OCI-LY1 (cell line): ENCODE measurements at regions not wholly inside any gene's neighbourhood (a gene's known extent, or its start where the extent isn't known, plus 50 kb on each side); places are given as distances from the start of the nearest gene placed in this dataset.

Experiments used
- H2AFZ ChIP-seq: fragments of 200-600 bp; sonication (generic), shearing (Covaris generic); 2 replicates; pipeline ENCODE4 v1.6.0; 2014; ENCODE audit warnings: antibody characterized with exemption, mild to moderate bottlenecking, low read length
- H3F3A ChIP-seq: fragments of 200-600 bp; sonication (generic), shearing (Covaris generic); 2 replicates; pipeline ENCODE4 v1.6.0; 2014; ENCODE audit warnings: mild to moderate bottlenecking, antibody characterized with exemption, low read length, moderate library complexity; ENCODE audit not compliant: insufficient read depth
- H3K27ac ChIP-seq: fragments of 200-600 bp; sonication (generic); 2 replicates; pipeline ENCODE4 v1.5.1; 2014; ENCODE audit warnings: low read length, mixed run types, mild to moderate bottlenecking, low read depth; ENCODE audit not compliant: poor library complexity, severe bottlenecking
- H3K27me3 ChIP-seq: fragments of 200-600 bp; sonication (generic); 2 replicates; pipeline ENCODE4 v1.6.0; 2014; ENCODE audit warnings: antibody characterized with exemption, mild to moderate bottlenecking, low read length, moderate library complexity; ENCODE audit not compliant: insufficient read depth
- H3K36me3 ChIP-seq: fragments of 200-600 bp; sonication (generic); 2 replicates; pipeline ENCODE4 v1.6.1; 2014; ENCODE audit warnings: mild to moderate bottlenecking, antibody characterized with exemption, low read length, moderate library complexity, mixed read lengths; ENCODE audit not compliant: insufficient read depth
- H3K4me1 ChIP-seq: fragments of 200-600 bp; sonication (generic); 2 replicates; pipeline ENCODE4 v1.5.1; 2014; ENCODE audit warnings: mild to moderate bottlenecking, low read length, moderate library complexity; ENCODE audit not compliant: insufficient read depth, severe bottlenecking
- H3K4me2 ChIP-seq: fragments of 200-600 bp; sonication (generic), shearing (Covaris generic); 2 replicates; pipeline ENCODE4 v1.6.1; 2014; ENCODE audit warnings: low read length
- H3K4me3 ChIP-seq: fragments of 200-600 bp; sonication (generic); 2 replicates; pipeline ENCODE4 v1.5.1; 2014; ENCODE audit warnings: low read length, low read depth, mild to moderate bottlenecking, mixed read lengths; ENCODE audit not compliant: poor library complexity, severe bottlenecking
- H3K79me2 ChIP-seq: fragments of 200-600 bp; shearing (Covaris generic); 2 replicates; pipeline ENCODE4 v1.6.1; 2016; ENCODE audit warnings: mixed run types, low read length, mixed read lengths; ENCODE audit not compliant: insufficient read depth
- H3K9ac ChIP-seq: fragments of 200-600 bp; sonication (generic), shearing (Covaris generic); 2 replicates; pipeline ENCODE4 v1.6.1; 2014; ENCODE audit warnings: mild to moderate bottlenecking, low read length, mixed read lengths
- H3K9me2 ChIP-seq: fragments of 200-600 bp; sonication (generic), shearing (Covaris generic); 2 replicates; pipeline ENCODE4 v1.6.1; 2014; ENCODE audit warnings: low read depth, mild to moderate bottlenecking, low read length, mixed read lengths
- H3K9me3 ChIP-seq: fragments of 200-600 bp; shearing (Covaris generic); 2 replicates; pipeline ENCODE4 v1.6.1; 2014; ENCODE audit warnings: low read length, mixed read lengths
- H4K20me1 ChIP-seq: fragments of 200-600 bp; sonication (generic), shearing (Covaris generic); 2 replicates; pipeline ENCODE4 v1.6.0; 2016; ENCODE audit warnings: mild to moderate bottlenecking, low read length; ENCODE audit not compliant: insufficient read depth
- CTCF ChIP-seq: fragments of 200-600 bp; sonication (generic), shearing (Covaris generic); IDR thresholded peaks from 2 replicates; pipeline ENCODE4 v1.5.1; 2017; ENCODE audit warnings: mild to moderate bottlenecking, antibody characterized with exemption, low read length, moderate library complexity, mixed read lengths
- EZH2 ChIP-seq: fragments of 200-600 bp; sonication (generic), shearing (Covaris generic); IDR thresholded peaks from 2 replicates; pipeline ENCODE4 v1.8.0; 2017; ENCODE audit warnings: borderline replicate concordance, mixed run types, mild to moderate bottlenecking, antibody characterized with exemption, low read length, moderate library complexity, mixed read lengths

GRCh38 chr5:87936667-87937066 lies 332.0 kb downstream of the TMEM161B start:
- TF ChIP-seq CTCF = no peak
- no peak for TF ChIP-seq EZH2
- no peaks in the 10 kb centered on the region for H3K36me3 ChIP-seq
- no peak overlapping the region for H3K4me2 ChIP-seq
- H3K79me2 ChIP-seq = no peaks in the 10 kb centered on the region
- H3K27ac ChIP-seq = no peak overlapping the region
- H3K9ac ChIP-seq = no peak overlapping the region
- H3K4me1 ChIP-seq = no peaks in the 10 kb centered on the region
- no peaks in the 10 kb centered on the region for H3F3A ChIP-seq
- no peaks in the 10 kb centered on the region for H4K20me1 ChIP-seq
- no peaks in the 10 kb centered on the region for H3K9me3 ChIP-seq
- no peak overlapping the region for H2AFZ ChIP-seq
- no peaks in the 10 kb centered on the region for H3K27me3 ChIP-seq
- H3K9me2 ChIP-seq = no peaks in the 10 kb centered on the region
- H3K4me3 ChIP-seq = no peak overlapping the region

GRCh38 chr5:87924436-87924835 lies 344.2 kb downstream of the TMEM161B start:
- Histone ChIP-seq H3K27me3 (no peaks in the 10 kb centered on the region), H3K9ac (no peak overlapping the region), H3F3A (no peaks in the 10 kb centered on the region), H3K36me3 (no peaks in the 10 kb centered on the region), H4K20me1 (no peaks in the 10 kb centered on the region), H3K27ac (no peak overlapping the region), H3K4me2 (no peak overlapping the region), H3K4me1 (no peaks in the 10 kb centered on the region), H3K9me2 (no peaks in the 10 kb centered on the region; the same call in 1 of the 2 replicates), H3K4me3 (no peak overlapping the region), H2AFZ (no peak overlapping the region), H3K79me2 (no peaks in the 10 kb centered on the region), H3K9me3 (no peaks in the 10 kb centered on the region)
- no peak for TF ChIP-seq EZH2
- TF ChIP-seq CTCF = no peak

GRCh38 chr5:87916320-87916719 lies 352.3 kb downstream of the TMEM161B start:
- H4K20me1 ChIP-seq = no peaks in the 10 kb centered on the region
- H2AFZ ChIP-seq = no peak overlapping the region
- no peak overlapping the region for H3K27ac ChIP-seq
- H3K9ac ChIP-seq = no peak overlapping the region
- no peak overlapping the region for H3K4me3 ChIP-seq
- H3K9me2 ChIP-seq = no peaks in the 10 kb centered on the region
- H3K9me3 ChIP-seq = no peaks in the 10 kb centered on the region
- no peaks in the 10 kb centered on the region for H3K36me3 ChIP-seq
- no peaks in the 10 kb centered on the region for H3F3A ChIP-seq
- no peaks in the 10 kb centered on the region for H3K4me1 ChIP-seq
- no peaks in the 10 kb centered on the region for H3K79me2 ChIP-seq
- no peaks in the 10 kb centered on the region for H3K27me3 ChIP-seq
- TF ChIP-seq EZH2 (no peak), CTCF (no peak)
- no peak overlapping the region for H3K4me2 ChIP-seq
